NCI-H82 treated with DMSO at 0.1 percent for 48 hours (cell line): ENCODE measurements at regions not wholly inside any gene's neighbourhood (a gene's known extent, or its start where the extent isn't known, plus 50 kb on each side); places are given as distances from the start of the nearest gene placed in this dataset.
"Not testable (repeated sequence)": the region's sequence is repeated elsewhere in the genome, so short reads cannot be mapped to it uniquely, and the experiment has no call there.

Experiments
- DNase-seq: peaks from one replicate; lab custom pipeline; 2025; ENCODE audit not compliant: unreplicated experiment; lab: John Stamatoyannopoulos, UW

GRCh38 chr5:60546207-60546606 is 153.8 kb downstream of the DEPDC1B start:
- DNase-seq: no peak

GRCh38 chr5:60545551-60545950 is 154.4 kb downstream of the DEPDC1B start:
- no peak for DNase-seq

GRCh38 chr5:60544142-60544541 is 155.8 kb downstream of the DEPDC1B start:
- no peak for DNase-seq

GRCh38 chr5:60541980-60542379 is 158.0 kb downstream of the DEPDC1B start:
- DNase-seq: no peak

- DNase-seq: no peak
Observed at GRCh38 chr5:60540856-60541805, 158.8 kb downstream of the DEPDC1B start.

- DNase-seq: no peak
Observed at GRCh38 chr5:60538955-60539866, 160.8 kb downstream of the DEPDC1B start.

- no peak for DNase-seq
Observed at GRCh38 chr5:60538426-60538825, 161.5 kb downstream of the DEPDC1B start.

GRCh38 chr5:60535951-60536350 is 164.0 kb downstream of the DEPDC1B start:
- DNase-seq: no peak

- no peak for DNase-seq
Observed at GRCh38 chr5:60535198-60535597, 164.8 kb downstream of the DEPDC1B start.

- no peak for DNase-seq
Observed at GRCh38 chr5:60533789-60534188, 166.2 kb downstream of the DEPDC1B start.

- DNase-seq: not testable (repeated sequence)
Observed at GRCh38 chr5:60532796-60533195, 167.2 kb downstream of the DEPDC1B start.

GRCh38 chr5:60530144-60530848 is 169.7 kb downstream of the DEPDC1B start:
- DNase-seq: not testable (repeated sequence)

GRCh38 chr5:60529001-60529400 is 171.0 kb downstream of the DEPDC1B start:
- DNase-seq: no peak

- no peak for DNase-seq
Observed at GRCh38 chr5:60527072-60527471, 172.9 kb downstream of the DEPDC1B start.

- DNase-seq: no peak
Observed at GRCh38 chr5:60526336-60526875, 173.6 kb downstream of the DEPDC1B start.

GRCh38 chr5:60522292-60522905 is 177.6 kb downstream of the DEPDC1B start:
- DNase-seq: no peak

GRCh38 chr5:60521376-60522291 is 178.3 kb downstream of the DEPDC1B start:
- DNase-seq: no peak

GRCh38 chr5:60520451-60521227 is 179.3 kb downstream of the DEPDC1B start:
- no peak for DNase-seq

- no peak for DNase-seq
Observed at GRCh38 chr5:60519372-60519771, 180.6 kb downstream of the DEPDC1B start.
